ENCODE measurements at regions not wholly inside any gene's neighbourhood (a gene's known extent, or its start where the extent isn't known, plus 50 kb on each side); places are given as distances from the start of the nearest gene placed in this dataset.

- TF ChIP-seq, protein P1, sequence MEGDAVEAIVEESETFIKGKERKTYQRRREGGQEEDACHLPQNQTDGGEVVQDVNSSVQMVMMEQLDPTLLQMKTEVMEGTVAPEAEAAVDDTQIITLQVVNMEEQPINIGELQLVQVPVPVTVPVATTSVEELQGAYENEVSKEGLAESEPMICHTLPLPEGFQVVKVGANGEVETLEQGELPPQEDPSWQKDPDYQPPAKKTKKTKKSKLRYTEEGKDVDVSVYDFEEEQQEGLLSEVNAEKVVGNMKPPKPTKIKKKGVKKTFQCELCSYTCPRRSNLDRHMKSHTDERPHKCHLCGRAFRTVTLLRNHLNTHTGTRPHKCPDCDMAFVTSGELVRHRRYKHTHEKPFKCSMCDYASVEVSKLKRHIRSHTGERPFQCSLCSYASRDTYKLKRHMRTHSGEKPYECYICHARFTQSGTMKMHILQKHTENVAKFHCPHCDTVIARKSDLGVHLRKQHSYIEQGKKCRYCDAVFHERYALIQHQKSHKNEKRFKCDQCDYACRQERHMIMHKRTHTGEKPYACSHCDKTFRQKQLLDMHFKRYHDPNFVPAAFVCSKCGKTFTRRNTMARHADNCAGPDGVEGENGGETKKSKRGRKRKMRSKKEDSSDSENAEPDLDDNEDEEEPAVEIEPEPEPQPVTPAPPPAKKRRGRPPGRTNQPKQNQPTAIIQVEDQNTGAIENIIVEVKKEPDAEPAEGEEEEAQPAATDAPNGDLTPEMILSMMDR (IDR thresholded peaks at IDR 0.05; ENCODE audit: low read depth, low read length, missing input control): no peak
- TF ChIP-seq EGR1 (IDR thresholded peaks at IDR 0.05; ENCODE audit: low read depth in 2 of 2): no peak
Measured at GRCh38 chr6:22751223-22751622, 181.9 kb downstream of the HDGFL1 start.
